IMR-90 (cell line): ENCODE measurements at regions not wholly inside any gene's neighbourhood (a gene's known extent, or its start where the extent isn't known, plus 50 kb on each side); places are given as distances from the start of the nearest gene placed in this dataset.

Experiments
- ATAC-seq: fragments of 200-7000 bp; cut with Tn5 transposase; 2 replicates; pipeline ENCODE4 v1.9.1; 2020; ENCODE audit warnings: low read depth, mild to moderate bottlenecking, moderate library complexity
- BruUV-seq: library from RNA; stranded (reverse); fragments of 400-500 nt; replicated peaks from 2 replicates; lab custom pipeline; 2021; lab: Mats Ljungman, UMichigan
- CTCF ChIA-PET: fragments of 300-600 bp; formaldehyde crosslinking; extraction: SDS; loops from one replicate; lab custom pipeline; 2021; ENCODE audit warnings: antibody characterized with exemption; lab: Yijun Ruan, JAX
- POLR2A ChIA-PET: fragments of 300-600 bp; sonication (Branson Sonifier 250); formaldehyde crosslinking; loops from one replicate; lab custom pipeline; 2022; ENCODE audit warnings: antibody characterized with exemption; ENCODE audit not compliant: unreplicated experiment; lab: Charles Lee
- DNase-seq: peaks from one replicate; pipeline ENCODE4 v3.0.0; 2013
- H2AFZ ChIP-seq: replicated peaks from 2 replicates; pipeline ENCODE3; 2013; ENCODE audit warnings: low read length, mild to moderate bottlenecking; ENCODE audit not compliant: poor library complexity
- H2AK5ac ChIP-seq: 2 replicates; pipeline ENCODE4 v1.6.1; 2013; ENCODE audit warnings: low read depth, low read length, inconsistent platforms
- H2AK9ac ChIP-seq: replicated peaks from 2 replicates; pipeline ENCODE3; 2013; ENCODE audit warnings: mild to moderate bottlenecking, low read depth, low read length, moderate library complexity; ENCODE audit not compliant: poor library complexity
- H2BK120ac ChIP-seq: 2 replicates; pipeline ENCODE4 v1.6.1; 2013; ENCODE audit warnings: low read depth, low read length, inconsistent platforms
- H2BK15ac ChIP-seq: 3 replicates; pipeline ENCODE4 v1.6.1; 2013; ENCODE audit warnings: low read depth, low read length, inconsistent platforms
- H2BK20ac ChIP-seq: 2 replicates; pipeline ENCODE4 v1.6.1; 2013; ENCODE audit warnings: low read depth, mild to moderate bottlenecking, inconsistent platforms, low read length, moderate library complexity
- H2BK5ac ChIP-seq: 2 replicates; pipeline ENCODE4 v1.6.1; 2013; ENCODE audit warnings: mild to moderate bottlenecking, low read depth, low read length, inconsistent platforms; ENCODE audit not compliant: poor library complexity, severe bottlenecking
- H3K14ac ChIP-seq: replicated peaks from 2 replicates; pipeline ENCODE4 v1.6.1; 2013; ENCODE audit warnings: low read depth, low read length, inconsistent platforms
- H3K18ac ChIP-seq: 2 replicates; pipeline ENCODE4 v1.6.1; 2013; ENCODE audit warnings: low read depth, low read length, control low read depth
- H3K23ac ChIP-seq: 2 replicates; pipeline ENCODE4 v1.6.1; 2013; ENCODE audit warnings: low read depth, low read length, inconsistent platforms
- H3K27ac ChIP-seq: 2 replicates; pipeline ENCODE4 v1.5.1; 2013; ENCODE audit warnings: mild to moderate bottlenecking, control low read depth, low read length; ENCODE audit not compliant: insufficient read depth
- H3K27me3 ChIP-seq: 2 replicates; pipeline ENCODE4 v1.6.1; 2013; ENCODE audit warnings: low read length; ENCODE audit not compliant: control insufficient read depth, insufficient read depth
- H3K36me3 ChIP-seq: 2 replicates; pipeline ENCODE4 v1.6.1; 2013; ENCODE audit warnings: low read length, mixed read lengths; ENCODE audit not compliant: control insufficient read depth, insufficient read depth
- H3K4ac ChIP-seq: 2 replicates; pipeline ENCODE4 v1.6.1; 2013; ENCODE audit warnings: low read depth, low read length, inconsistent platforms
- H3K4me1 ChIP-seq: 2 replicates; pipeline ENCODE4 v1.6.1; 2013; ENCODE audit warnings: low read length, mixed read lengths; ENCODE audit not compliant: control insufficient read depth, insufficient read depth
- H3K4me2 ChIP-seq: 2 replicates; pipeline ENCODE4 v1.6.1; 2013; ENCODE audit warnings: low read depth, mild to moderate bottlenecking, control low read depth, low read length, moderate library complexity
- H3K4me3 ChIP-seq: 2 replicates; pipeline ENCODE4 v1.5.1; 2013; ENCODE audit warnings: low read depth, mild to moderate bottlenecking, control low read depth, low read length, moderate library complexity; ENCODE audit not compliant: insufficient read depth
- H3K56ac ChIP-seq: 2 replicates; pipeline ENCODE4 v1.6.1; 2013; ENCODE audit warnings: low read length, inconsistent platforms; ENCODE audit not compliant: insufficient read depth; ENCODE audit errors: extremely low read depth
- H3K79me1 ChIP-seq, 2 experiments: 2 replicates each; pipeline ENCODE4 v1.6.1; 2013; ENCODE audit warnings: low read length in 2 of 2, inconsistent platforms in 1 of 2, low read depth in 1 of 2
- H3K9ac ChIP-seq: 2 replicates; pipeline ENCODE4 v1.6.1; 2013; ENCODE audit warnings: low read depth, low read length, control low read depth
- H3K9me1 ChIP-seq: 2 replicates; pipeline ENCODE4 v1.6.1; 2013; ENCODE audit warnings: low read length, inconsistent platforms; ENCODE audit not compliant: insufficient read depth
- H3K9me3 ChIP-seq: 2 replicates; pipeline ENCODE4 v1.6.1; 2013; ENCODE audit warnings: low read length; ENCODE audit not compliant: control insufficient read depth, insufficient read depth
- H4K20me1 ChIP-seq: 2 replicates; pipeline ENCODE4 v1.6.1; 2013; ENCODE audit warnings: low read length, inconsistent platforms; ENCODE audit not compliant: insufficient read depth
- H4K5ac ChIP-seq: 2 replicates; pipeline ENCODE4 v1.6.1; 2013; ENCODE audit warnings: mild to moderate bottlenecking, low read depth, low read length, control low read depth
- H4K8ac ChIP-seq, 2 experiments: 2 replicates each; pipeline ENCODE4 v1.6.1; 2013; ENCODE audit warnings: low read depth in 2 of 2, low read length in 2 of 2, control low read depth in 1 of 2, inconsistent platforms in 1 of 2
- H4K91ac ChIP-seq: 2 replicates; pipeline ENCODE4 v1.6.1; 2013; ENCODE audit warnings: low read depth, low read length, inconsistent platforms; ENCODE audit not compliant: insufficient read depth
- MXI1 ChIP-seq: IDR thresholded peaks from 2 replicates; pipeline ENCODE4 v1.6.1; 2012; ENCODE audit warnings: low read depth, mild to moderate bottlenecking, low read length, moderate library complexity, borderline replicate concordance
- RAD21 ChIP-seq: IDR thresholded peaks from 2 replicates; pipeline ENCODE4 v1.6.1; 2012; ENCODE audit warnings: low read length, improper control_type of control experiment
- WGBS, 2 experiments: methylation state at CpG; one replicate each; pipeline versions ENCODE4 v1.1.5 to v1.1.7; 2013; ENCODE audit warnings: missing lambda C conversion rate in 2 of 2; ENCODE audit not compliant: insufficient read length in 1 of 2; ENCODE audit errors: extremely low coverage in 2 of 2; 5-methylcytosine and 5-hydroxymethylcytosine counted together
- dilution Hi-C: fragments of 300-500 bp; cut with HindIII; formaldehyde crosslinking; loops from one replicate; pipeline ENCODE4 v1.14.3; 2018; ENCODE audit warnings: low sequenced_read_pairs; ENCODE audit not compliant: unreplicated experiment
- in situ Hi-C: fragments of 300-500 bp; cut with MboI; formaldehyde crosslinking; loops from 3 replicates; pipeline ENCODE4 v1.14.3; 2019; ENCODE audit warnings: low sequenced_read_pairs, inconsistent platforms, mixed read lengths
- intact Hi-C: fragments of 100-400 bp; cut with micrococcal nuclease; formaldehyde crosslinking; loops from 2 replicates; pipeline ENCODE4 v1.10.0; 2022

DNA sequence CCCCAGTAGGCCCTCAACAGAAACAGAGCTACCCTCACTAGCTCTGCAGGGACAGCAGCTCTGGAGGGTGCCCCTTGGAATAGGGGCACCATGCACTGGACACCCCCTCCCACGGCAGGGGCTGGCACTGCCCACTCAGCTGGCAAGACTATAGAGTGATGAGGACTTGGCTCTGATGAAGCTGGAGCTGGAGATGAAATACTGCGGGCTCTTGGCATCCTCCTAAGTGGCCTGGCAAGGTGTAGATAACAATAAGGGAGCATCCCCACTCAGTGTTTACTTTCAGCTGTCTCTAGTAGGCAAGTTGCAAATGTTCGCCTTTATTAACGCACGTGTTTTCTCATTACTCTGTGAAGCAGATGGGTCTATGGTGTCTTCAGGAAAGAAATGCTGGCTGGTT, 92.7 kb downstream of the PDCL3 start:
- Histone ChIP-seq H3K27ac (no peak overlapping the region), H3K4me1 (no peaks in the 10 kb centered on the region), H3K23ac (no peak overlapping the region), H2BK120ac (no peak overlapping the region), H3K4me2 (no peak overlapping the region), H4K8ac (no peak overlapping the region), H2BK15ac (no peak overlapping the region), H2AFZ (no peak overlapping the region), H3K27me3 (peaks cover 23% of the 10 kb centered on the region), H4K5ac (no peak overlapping the region), H4K20me1 (no peaks in the 10 kb centered on the region), H3K36me3 (no peaks in the 10 kb centered on the region), H3K14ac (no peak overlapping the region), H3K9ac (no peak overlapping the region), H2BK20ac (no peak overlapping the region), H3K79me1 (no peaks in the 10 kb centered on the region), H3K56ac (no peak overlapping the region), H3K18ac (no peak overlapping the region), H2AK5ac (no peak overlapping the region), H3K4me3 (no peak overlapping the region), H2BK5ac (no peak overlapping the region), H3K9me1 (no peaks in the 10 kb centered on the region), H3K9me3 (0 out of 2 replicates have a peak, but pooled peaks cover 2% of the 10 kb centered on the region), H3K4ac (no peak overlapping the region), H2AK9ac (no peak overlapping the region), H4K91ac (no peak overlapping the region)
- in situ Hi-C loops = no loop called here
- TF ChIP-seq MXI1 = no peak
- TF ChIP-seq RAD21 = no peak
- BruUV-seq = no TSS peak
- POLR2A ChIA-PET = no interaction called here
- WGBS, 2 experiments = 80% methylated on average over 2 of the region's 5 CpGs; no CpG with 5 or more reads in 1 of the 2 experiments
- dilution Hi-C loops = no loop called here
- intact Hi-C loops = no loop called here
- DNase-seq (no peak), ATAC-seq (no peak)
- CTCF ChIA-PET = interaction anchor here (0.5 kb wide), 1 partner anchor 364 kb away, joined by 3 read pairs; no protein-coding TSS in a partner anchor
